IMR-90 (cell line): ENCODE measurements at regions not wholly inside any gene's neighbourhood (a gene's known extent, or its start where the extent isn't known, plus 50 kb on each side); places are given as distances from the start of the nearest gene placed in this dataset.

Experiments
- MAFK ChIP-seq: IDR thresholded peaks from 2 replicates; pipeline ENCODE4 v1.6.1; 2012; ENCODE audit warnings: low read depth, low read length, improper control_type of control experiment
- POLR2A ChIP-seq: IDR thresholded peaks from 2 replicates; pipeline ENCODE4 v1.6.1; 2012; ENCODE audit warnings: mild to moderate bottlenecking, low read depth, low read length
- RAD21 ChIP-seq: IDR thresholded peaks from 2 replicates; pipeline ENCODE4 v1.6.1; 2012; ENCODE audit warnings: low read length, improper control_type of control experiment
- SMC3 ChIP-seq: fragments of 150-350 bp; IDR thresholded peaks from 2 replicates; pipeline ENCODE4 v1.6.1; 2016; ENCODE audit warnings: low read depth, mild to moderate bottlenecking, antibody characterized with exemption, low read length, moderate library complexity
- TF ChIP-seq, protein P1 (sequence below): conservative IDR thresholded peaks from 2 replicates; pipeline ENCODE4 v1.5.1; 2012; ENCODE audit warnings: mild to moderate bottlenecking, low read depth, low read length, improper control_type of control experiment
- TF ChIP-seq, protein P2 (sequence below): fragments of 150-350 bp; IDR thresholded peaks from 2 replicates; pipeline ENCODE4 v1.6.1; 2017; ENCODE audit warnings: mild to moderate bottlenecking, antibody characterized with exemption, low read length, low read depth
- TF ChIP-seq, protein P3 (sequence below): fragments of 150-350 bp; IDR thresholded peaks from 2 replicates; pipeline ENCODE4 v1.6.1; 2016; ENCODE audit warnings: low read depth, mild to moderate bottlenecking, low read length, moderate library complexity, borderline replicate concordance

DNA sequence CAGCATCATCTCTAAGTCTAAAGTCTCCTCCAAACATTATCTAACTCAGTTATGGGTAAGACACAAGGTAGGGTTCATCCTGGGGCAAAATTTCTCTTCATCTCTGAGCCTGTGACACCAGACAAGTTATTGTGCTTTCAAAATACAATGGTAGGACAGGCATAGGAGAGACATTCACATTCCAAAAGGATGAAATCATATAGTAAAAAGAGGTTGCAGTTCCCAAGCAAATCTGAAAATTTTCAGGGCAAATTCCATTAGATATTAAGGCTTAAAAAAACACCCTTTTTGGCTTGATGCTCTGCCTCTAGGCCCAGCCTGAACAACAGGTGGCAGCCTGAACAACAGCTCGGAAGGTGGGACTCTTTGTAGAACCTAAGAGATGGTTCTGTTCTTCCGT lies 448.3 kb upstream of the SLIT2 start:
- no peak for TF ChIP-seq SMC3
- TF ChIP-seq, protein P1, sequence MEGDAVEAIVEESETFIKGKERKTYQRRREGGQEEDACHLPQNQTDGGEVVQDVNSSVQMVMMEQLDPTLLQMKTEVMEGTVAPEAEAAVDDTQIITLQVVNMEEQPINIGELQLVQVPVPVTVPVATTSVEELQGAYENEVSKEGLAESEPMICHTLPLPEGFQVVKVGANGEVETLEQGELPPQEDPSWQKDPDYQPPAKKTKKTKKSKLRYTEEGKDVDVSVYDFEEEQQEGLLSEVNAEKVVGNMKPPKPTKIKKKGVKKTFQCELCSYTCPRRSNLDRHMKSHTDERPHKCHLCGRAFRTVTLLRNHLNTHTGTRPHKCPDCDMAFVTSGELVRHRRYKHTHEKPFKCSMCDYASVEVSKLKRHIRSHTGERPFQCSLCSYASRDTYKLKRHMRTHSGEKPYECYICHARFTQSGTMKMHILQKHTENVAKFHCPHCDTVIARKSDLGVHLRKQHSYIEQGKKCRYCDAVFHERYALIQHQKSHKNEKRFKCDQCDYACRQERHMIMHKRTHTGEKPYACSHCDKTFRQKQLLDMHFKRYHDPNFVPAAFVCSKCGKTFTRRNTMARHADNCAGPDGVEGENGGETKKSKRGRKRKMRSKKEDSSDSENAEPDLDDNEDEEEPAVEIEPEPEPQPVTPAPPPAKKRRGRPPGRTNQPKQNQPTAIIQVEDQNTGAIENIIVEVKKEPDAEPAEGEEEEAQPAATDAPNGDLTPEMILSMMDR, result no peak
- TF ChIP-seq, protein P2, sequence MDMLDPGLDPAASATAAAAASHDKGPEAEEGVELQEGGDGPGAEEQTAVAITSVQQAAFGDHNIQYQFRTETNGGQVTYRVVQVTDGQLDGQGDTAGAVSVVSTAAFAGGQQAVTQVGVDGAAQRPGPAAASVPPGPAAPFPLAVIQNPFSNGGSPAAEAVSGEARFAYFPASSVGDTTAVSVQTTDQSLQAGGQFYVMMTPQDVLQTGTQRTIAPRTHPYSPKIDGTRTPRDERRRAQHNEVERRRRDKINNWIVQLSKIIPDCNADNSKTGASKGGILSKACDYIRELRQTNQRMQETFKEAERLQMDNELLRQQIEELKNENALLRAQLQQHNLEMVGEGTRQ, result no peak
- no peak for TF ChIP-seq POLR2A
- no peak for TF ChIP-seq RAD21
- TF ChIP-seq, protein P3, sequence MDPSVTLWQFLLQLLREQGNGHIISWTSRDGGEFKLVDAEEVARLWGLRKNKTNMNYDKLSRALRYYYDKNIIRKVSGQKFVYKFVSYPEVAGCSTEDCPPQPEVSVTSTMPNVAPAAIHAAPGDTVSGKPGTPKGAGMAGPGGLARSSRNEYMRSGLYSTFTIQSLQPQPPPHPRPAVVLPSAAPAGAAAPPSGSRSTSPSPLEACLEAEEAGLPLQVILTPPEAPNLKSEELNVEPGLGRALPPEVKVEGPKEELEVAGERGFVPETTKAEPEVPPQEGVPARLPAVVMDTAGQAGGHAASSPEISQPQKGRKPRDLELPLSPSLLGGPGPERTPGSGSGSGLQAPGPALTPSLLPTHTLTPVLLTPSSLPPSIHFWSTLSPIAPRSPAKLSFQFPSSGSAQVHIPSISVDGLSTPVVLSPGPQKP, result no peak
- TF ChIP-seq MAFK, result no peak
